K562 (cell line): ENCODE measurements at regions not wholly inside any gene's neighbourhood (a gene's known extent, or its start where the extent isn't known, plus 50 kb on each side); places are given as distances from the start of the nearest gene placed in this dataset.

Experiments used
- ATAC-seq: fragments of 200-7000 bp; cut with Tn5 transposase; 3 replicates; pipeline ENCODE4 v1.9.1; 2020; ENCODE audit warnings: moderate library complexity
- BruUV-seq: library from RNA; stranded (reverse); fragments of 400-500 nt; replicated peaks from 2 replicates; lab custom pipeline; 2021; lab: Mats Ljungman, UMichigan
- CTCF ChIA-PET: fragments of 300-600 bp; formaldehyde crosslinking; extraction: SDS; loops from one replicate; lab custom pipeline; 2021; ENCODE audit warnings: low intra/inter-chr PET ratio; lab: Yijun Ruan, JAX
- POLR2A ChIA-PET: fragments of 300-600, 350-650 bp; sonication (Branson Sonifier 250); formaldehyde crosslinking; extraction: SDS; loops from one replicate; lab custom pipeline; 2021; ENCODE audit warnings: antibody characterized with exemption, inconsistent platforms; lab: Yijun Ruan, JAX
- DNase-seq, 4 experiments: peaks; one replicate each; pipeline versions ENCODE4 v3.0.0 to v3.0.0-alpha.2; 2011 to 2018; ENCODE audit warnings: low spot score in 3 of 4, mixed read lengths in 3 of 4; ENCODE audit errors: extremely low read depth in 1 of 4
- FAIRE-seq: peaks from 2 replicates; lab custom pipeline; 2011; peaks lifted over from hg19 to GRCh38; lab: Jason Lieb, UNC
- H2AFZ ChIP-seq: 2 replicates; pipeline ENCODE4 v1.6.0; 2011; ENCODE audit warnings: low read depth, low read length, control low read depth, inconsistent platforms
- H3K27ac ChIP-seq: fragments of 200-600 bp; 3 replicates; pipeline ENCODE4 v1.8.0; 2011; ENCODE audit warnings: low read depth, mild to moderate bottlenecking, control low read depth, inconsistent platforms, low read length, moderate library complexity, mixed read lengths; ENCODE audit errors: extremely low read depth
- H3K27me3 ChIP-seq, 2 experiments: fragments of 300-600 bp in 1 of 2; 2 replicates in 1 of 2; 3 replicates in 1 of 2; pipeline versions ENCODE4 v1.6.0 to v1.8.0; 2011; ENCODE audit warnings: inconsistent platforms in 2 of 2, low read length in 2 of 2, mild to moderate bottlenecking in 1 of 2, mixed read lengths in 1 of 2, moderate library complexity in 1 of 2; ENCODE audit not compliant: control insufficient read depth in 2 of 2, insufficient read depth in 2 of 2
- H3K36me3 ChIP-seq: fragments of 300-600 bp; 3 replicates; pipeline ENCODE4 v1.8.0; 2011; ENCODE audit warnings: mild to moderate bottlenecking, low read length, inconsistent platforms; ENCODE audit not compliant: control insufficient read depth, insufficient read depth
- H3K4me1 ChIP-seq, 2 experiments: fragments of 200-600 bp in 1 of 2; replicated peaks in 1 of 2; 2 replicates in 1 of 2; 3 replicates in 1 of 2; pipeline versions ENCODE4 v1.5.1 to v1.8.0; 2011; ENCODE audit warnings: inconsistent platforms in 2 of 2, low read length in 2 of 2, mild to moderate bottlenecking in 1 of 2, mixed read lengths in 1 of 2, moderate library complexity in 1 of 2; ENCODE audit not compliant: control insufficient read depth in 2 of 2, insufficient read depth in 2 of 2
- H3K4me2 ChIP-seq: 2 replicates; pipeline ENCODE4 v1.6.1; 2011; ENCODE audit warnings: low read length, control low read depth, inconsistent platforms, mixed read lengths; ENCODE audit not compliant: insufficient read depth
- H3K4me3 ChIP-seq: fragments of 200-600 bp; sonication (generic), shearing (Covaris generic); 2 replicates; pipeline ENCODE4 v1.5.1; 2016; ENCODE audit warnings: control low read depth, inconsistent platforms
- H3K79me2 ChIP-seq: fragments of 200-600 bp; 3 replicates; pipeline ENCODE4 v1.8.0; 2011; ENCODE audit warnings: low read length, inconsistent platforms; ENCODE audit not compliant: control insufficient read depth, insufficient read depth
- H3K9ac ChIP-seq, 2 experiments: 2 replicates each; pipeline versions ENCODE4 v1.6.0 to v1.6.1; 2011; ENCODE audit warnings: low read depth in 2 of 2, low read length in 2 of 2, control low read depth in 1 of 2, inconsistent platforms in 1 of 2, mild to moderate bottlenecking in 1 of 2, mixed read lengths in 1 of 2; ENCODE audit not compliant: insufficient read depth in 1 of 2
- H3K9me1 ChIP-seq: one replicate; pipeline ENCODE4 v1.6.0; 2011; ENCODE audit warnings: inconsistent platforms, mild to moderate bottlenecking, low read length, moderate library complexity; ENCODE audit not compliant: control insufficient read depth, insufficient read depth
- H3K9me3 ChIP-seq: replicated peaks from 2 replicates; pipeline ENCODE4 v1.5.1; 2011; ENCODE audit warnings: low read depth, low read length, inconsistent platforms; ENCODE audit not compliant: control insufficient read depth, insufficient read depth
- H4K20me1 ChIP-seq: replicated peaks from 2 replicates; pipeline ENCODE4 v1.6.1; 2011; ENCODE audit warnings: low read length, inconsistent platforms, mixed read lengths; ENCODE audit not compliant: control insufficient read depth, insufficient read depth
- ARHGAP35 ChIP-seq: fragments of 450-650 bp; IDR thresholded peaks from 2 replicates; pipeline ENCODE4 v1.6.1; 2018; ENCODE audit not compliant: partially characterized antibody
- FOXJ2 ChIP-seq: fragments of 200-800 bp; sonication (Bioruptor generic); IDR thresholded peaks from 2 replicates; pipeline ENCODE4 v1.6.1; 2016; ENCODE audit warnings: missing genetic modification characterization, missing compliant biosample characterization
- MEF2D ChIP-seq: conservative IDR thresholded peaks from 2 replicates; pipeline ENCODE4 v1.6.1; 2016; ENCODE audit warnings: low read depth, missing genetic modification characterization, missing compliant biosample characterization
- NCOA4 ChIP-seq: fragments of 450-650 bp; IDR thresholded peaks from 2 replicates; pipeline ENCODE4 v1.6.1; 2018; ENCODE audit warnings: mild to moderate bottlenecking; ENCODE audit not compliant: partially characterized antibody
- NFE2L1 ChIP-seq: fragments of 450-650 bp; IDR thresholded peaks from 2 replicates; pipeline ENCODE4 v1.6.1; 2016; ENCODE audit warnings: missing genetic modification characterization, low read depth, mild to moderate bottlenecking, missing compliant biosample characterization, moderate library complexity, borderline replicate concordance
- SIRT6 ChIP-seq: IDR thresholded peaks from one replicate; pipeline ENCODE4 v1.6.1; 2012; ENCODE audit warnings: low read depth, mild to moderate bottlenecking, control low read depth, inconsistent platforms, low read length, moderate library complexity
- SMARCB1 ChIP-seq: IDR thresholded peaks from 2 replicates; pipeline ENCODE4 v1.6.1; 2011; ENCODE audit warnings: improper control_type of control experiment, low read depth; ENCODE audit not compliant: insufficient read length
- SPI1 ChIP-seq: IDR thresholded peaks from 2 replicates; pipeline ENCODE4 v1.6.1; 2011; ENCODE audit warnings: low read depth, low read length, control low read depth, borderline replicate concordance
- WGBS: fragments of 100-300 bp; shearing (Covaris generic); methylation state at CpG from one replicate; pipeline ENCODE4 v1.1.6; 2016; ENCODE audit warnings: low coverage, mixed read lengths; ENCODE audit not compliant: insufficient coverage; ENCODE audit errors: missing lambda C conversion rate; 5-methylcytosine and 5-hydroxymethylcytosine counted together
- in situ Hi-C: fragments of 300-500 bp; cut with MboI; formaldehyde crosslinking; loops from 4 replicates; pipeline ENCODE4 v1.15.0; 2018; ENCODE audit warnings: inconsistent platforms, mixed read lengths
- intact Hi-C: fragments of 100-400 bp; cut with micrococcal nuclease; formaldehyde crosslinking; loops from 2 replicates; pipeline ENCODE4 v1.14.2; 2022
- TF ChIP-seq, protein P1 (sequence below): sonication (generic); formaldehyde crosslinking; IDR thresholded peaks from 2 replicates; pipeline ENCODE4 v1.8.1; 2023; ENCODE audit warnings: missing genetic modification reagents, mild to moderate bottlenecking, borderline replicate concordance
- TF ChIP-seq, protein P2 (sequence below): sonication (generic); formaldehyde crosslinking; IDR thresholded peaks from 2 replicates; pipeline ENCODE4 v1.8.0; 2022; ENCODE audit warnings: mild to moderate bottlenecking, low read depth, missing genetic modification reagents
- TF ChIP-seq, protein P3 (sequence below): fragments of 250-450 bp; sonication (Bioruptor Pico); IDR thresholded peaks from 2 replicates; pipeline ENCODE4 v1.8.0; 2022; ENCODE audit warnings: moderate library complexity, mild to moderate bottlenecking, inconsistent platforms
- TF ChIP-seq, protein P4 (sequence below), 3 experiments: IDR thresholded peaks in 2 of 3; conservative IDR thresholded peaks in 1 of 3; 2 replicates each; pipeline ENCODE4 v1.5.1; 2011 to 2012; ENCODE audit warnings: low read length in 3 of 3, mild to moderate bottlenecking in 3 of 3, control low read depth in 2 of 3, improper control_type of control experiment in 1 of 3, inconsistent platforms in 1 of 3, low read depth in 1 of 3, mixed read lengths in 1 of 3, moderate library complexity in 1 of 3; ENCODE audit not compliant: insufficient read depth in 2 of 3

DNA sequence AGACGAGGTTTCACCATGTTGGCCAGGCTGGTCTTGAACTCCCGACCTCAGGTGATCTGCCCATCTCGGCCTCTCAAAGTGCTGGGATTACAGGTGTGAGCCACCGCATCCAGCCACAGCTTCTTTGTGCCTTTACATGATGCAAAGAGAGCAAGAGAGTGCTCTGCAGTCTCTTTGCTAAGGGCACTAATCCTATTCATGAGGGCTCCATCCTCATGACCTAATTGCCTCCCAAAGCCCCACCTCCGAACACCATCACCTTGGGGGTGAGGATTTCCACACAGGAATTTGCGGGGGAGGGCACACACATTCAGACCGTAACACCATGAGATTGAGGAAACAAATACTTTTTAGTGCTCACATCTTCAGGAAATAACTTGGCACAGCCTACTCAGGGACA lies 91.8 kb downstream of the PDCL3 start (continued):
- TF ChIP-seq, protein P1, sequence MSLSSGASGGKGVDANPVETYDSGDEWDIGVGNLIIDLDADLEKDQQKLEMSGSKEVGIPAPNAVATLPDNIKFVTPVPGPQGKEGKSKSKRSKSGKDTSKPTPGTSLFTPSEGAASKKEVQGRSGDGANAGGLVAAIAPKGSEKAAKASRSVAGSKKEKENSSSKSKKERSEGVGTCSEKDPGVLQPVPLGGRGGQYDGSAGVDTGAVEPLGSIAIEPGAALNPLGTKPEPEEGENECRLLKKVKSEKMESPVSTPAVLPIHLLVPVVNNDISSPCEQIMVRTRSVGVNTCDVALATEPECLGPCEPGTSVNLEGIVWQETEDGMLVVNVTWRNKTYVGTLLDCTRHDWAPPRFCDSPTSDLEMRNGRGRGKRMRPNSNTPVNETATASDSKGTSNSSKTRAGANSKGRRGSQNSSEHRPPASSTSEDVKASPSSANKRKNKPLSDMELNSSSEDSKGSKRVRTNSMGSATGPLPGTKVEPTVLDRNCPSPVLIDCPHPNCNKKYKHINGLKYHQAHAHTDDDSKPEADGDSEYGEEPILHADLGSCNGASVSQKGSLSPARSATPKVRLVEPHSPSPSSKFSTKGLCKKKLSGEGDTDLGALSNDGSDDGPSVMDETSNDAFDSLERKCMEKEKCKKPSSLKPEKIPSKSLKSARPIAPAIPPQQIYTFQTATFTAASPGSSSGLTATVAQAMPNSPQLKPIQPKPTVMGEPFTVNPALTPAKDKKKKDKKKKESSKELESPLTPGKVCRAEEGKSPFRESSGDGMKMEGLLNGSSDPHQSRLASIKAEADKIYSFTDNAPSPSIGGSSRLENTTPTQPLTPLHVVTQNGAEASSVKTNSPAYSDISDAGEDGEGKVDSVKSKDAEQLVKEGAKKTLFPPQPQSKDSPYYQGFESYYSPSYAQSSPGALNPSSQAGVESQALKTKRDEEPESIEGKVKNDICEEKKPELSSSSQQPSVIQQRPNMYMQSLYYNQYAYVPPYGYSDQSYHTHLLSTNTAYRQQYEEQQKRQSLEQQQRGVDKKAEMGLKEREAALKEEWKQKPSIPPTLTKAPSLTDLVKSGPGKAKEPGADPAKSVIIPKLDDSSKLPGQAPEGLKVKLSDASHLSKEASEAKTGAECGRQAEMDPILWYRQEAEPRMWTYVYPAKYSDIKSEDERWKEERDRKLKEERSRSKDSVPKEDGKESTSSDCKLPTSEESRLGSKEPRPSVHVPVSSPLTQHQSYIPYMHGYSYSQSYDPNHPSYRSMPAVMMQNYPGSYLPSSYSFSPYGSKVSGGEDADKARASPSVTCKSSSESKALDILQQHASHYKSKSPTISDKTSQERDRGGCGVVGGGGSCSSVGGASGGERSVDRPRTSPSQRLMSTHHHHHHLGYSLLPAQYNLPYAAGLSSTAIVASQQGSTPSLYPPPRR (CRISPR knock-in tag): no peak
- TF ChIP-seq SMARCB1: no peak
- TF ChIP-seq, protein P2, sequence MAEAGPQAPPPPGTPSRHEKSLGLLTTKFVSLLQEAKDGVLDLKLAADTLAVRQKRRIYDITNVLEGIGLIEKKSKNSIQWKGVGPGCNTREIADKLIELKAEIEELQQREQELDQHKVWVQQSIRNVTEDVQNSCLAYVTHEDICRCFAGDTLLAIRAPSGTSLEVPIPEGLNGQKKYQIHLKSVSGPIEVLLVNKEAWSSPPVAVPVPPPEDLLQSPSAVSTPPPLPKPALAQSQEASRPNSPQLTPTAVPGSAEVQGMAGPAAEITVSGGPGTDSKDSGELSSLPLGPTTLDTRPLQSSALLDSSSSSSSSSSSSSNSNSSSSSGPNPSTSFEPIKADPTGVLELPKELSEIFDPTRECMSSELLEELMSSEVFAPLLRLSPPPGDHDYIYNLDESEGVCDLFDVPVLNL (CRISPR knock-in tag): no peak

DNA sequence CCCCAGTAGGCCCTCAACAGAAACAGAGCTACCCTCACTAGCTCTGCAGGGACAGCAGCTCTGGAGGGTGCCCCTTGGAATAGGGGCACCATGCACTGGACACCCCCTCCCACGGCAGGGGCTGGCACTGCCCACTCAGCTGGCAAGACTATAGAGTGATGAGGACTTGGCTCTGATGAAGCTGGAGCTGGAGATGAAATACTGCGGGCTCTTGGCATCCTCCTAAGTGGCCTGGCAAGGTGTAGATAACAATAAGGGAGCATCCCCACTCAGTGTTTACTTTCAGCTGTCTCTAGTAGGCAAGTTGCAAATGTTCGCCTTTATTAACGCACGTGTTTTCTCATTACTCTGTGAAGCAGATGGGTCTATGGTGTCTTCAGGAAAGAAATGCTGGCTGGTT lies 92.7 kb downstream of the PDCL3 start:
- H3K4me3 ChIP-seq: no peak overlapping the region
- H3K27ac ChIP-seq: no peak overlapping the region
- H3K4me2 ChIP-seq: no peak overlapping the region
- intact Hi-C loops: no loop called here
- CTCF ChIA-PET: no interaction called here
- no peak for DNase-seq
- H4K20me1 ChIP-seq: no peaks in the 10 kb centered on the region
- no peak for FAIRE-seq
- POLR2A ChIA-PET: interaction anchor here (0.6 kb wide), 1 partner anchor 1320 kb away, joined by 4 read pairs; the partner anchor contains the start of gene TXNDC9
- no TSS peak for BruUV-seq
- H3K27me3 ChIP-seq: peaks cover 0 to 24% of the 10 kb centered on the region in 2 experiments; a peak in 2 of 5 replicates
- 0% methylated on average over 5 of the region's 5 CpGs for WGBS
- no peak overlapping the region for H3K9ac ChIP-seq
- H2AFZ ChIP-seq: no peak overlapping the region
- no peaks in the 10 kb centered on the region for H3K4me1 ChIP-seq
- in situ Hi-C loops: no loop called here
- H3K79me2 ChIP-seq: no peaks in the 10 kb centered on the region
- H3K9me3 ChIP-seq: no peaks in the 10 kb centered on the region
- ATAC-seq: no peak
- no peaks in the 10 kb centered on the region for H3K36me3 ChIP-seq
- H3K9me1 ChIP-seq: no peaks in the 10 kb centered on the region
- TF ChIP-seq FOXJ2: no peak
- no peak for TF ChIP-seq SIRT6
- TF ChIP-seq, protein P3, sequence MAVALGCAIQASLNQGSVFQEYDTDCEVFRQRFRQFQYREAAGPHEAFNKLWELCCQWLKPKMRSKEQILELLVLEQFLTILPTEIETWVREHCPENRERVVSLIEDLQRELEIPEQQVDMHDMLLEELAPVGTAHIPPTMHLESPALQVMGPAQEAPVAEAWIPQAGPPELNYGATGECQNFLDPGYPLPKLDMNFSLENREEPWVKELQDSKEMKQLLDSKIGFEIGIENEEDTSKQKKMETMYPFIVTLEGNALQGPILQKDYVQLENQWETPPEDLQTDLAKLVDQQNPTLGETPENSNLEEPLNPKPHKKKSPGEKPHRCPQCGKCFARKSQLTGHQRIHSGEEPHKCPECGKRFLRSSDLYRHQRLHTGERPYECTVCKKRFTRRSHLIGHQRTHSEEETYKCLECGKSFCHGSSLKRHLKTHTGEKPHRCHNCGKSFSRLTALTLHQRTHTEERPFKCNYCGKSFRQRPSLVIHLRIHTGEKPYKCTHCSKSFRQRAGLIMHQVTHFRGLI (CRISPR knock-in tag): no peak
- TF ChIP-seq, protein P4, sequence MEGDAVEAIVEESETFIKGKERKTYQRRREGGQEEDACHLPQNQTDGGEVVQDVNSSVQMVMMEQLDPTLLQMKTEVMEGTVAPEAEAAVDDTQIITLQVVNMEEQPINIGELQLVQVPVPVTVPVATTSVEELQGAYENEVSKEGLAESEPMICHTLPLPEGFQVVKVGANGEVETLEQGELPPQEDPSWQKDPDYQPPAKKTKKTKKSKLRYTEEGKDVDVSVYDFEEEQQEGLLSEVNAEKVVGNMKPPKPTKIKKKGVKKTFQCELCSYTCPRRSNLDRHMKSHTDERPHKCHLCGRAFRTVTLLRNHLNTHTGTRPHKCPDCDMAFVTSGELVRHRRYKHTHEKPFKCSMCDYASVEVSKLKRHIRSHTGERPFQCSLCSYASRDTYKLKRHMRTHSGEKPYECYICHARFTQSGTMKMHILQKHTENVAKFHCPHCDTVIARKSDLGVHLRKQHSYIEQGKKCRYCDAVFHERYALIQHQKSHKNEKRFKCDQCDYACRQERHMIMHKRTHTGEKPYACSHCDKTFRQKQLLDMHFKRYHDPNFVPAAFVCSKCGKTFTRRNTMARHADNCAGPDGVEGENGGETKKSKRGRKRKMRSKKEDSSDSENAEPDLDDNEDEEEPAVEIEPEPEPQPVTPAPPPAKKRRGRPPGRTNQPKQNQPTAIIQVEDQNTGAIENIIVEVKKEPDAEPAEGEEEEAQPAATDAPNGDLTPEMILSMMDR (IDR thresholded peaks at IDR 0.05 in 2 of 3, conservative IDR thresholded peaks at IDR 0.05 in 1 of 3; ENCODE audit: insufficient read depth in 2 of 3, low read depth in 1 of 3, low read length in 3 of 3): no peak
- TF ChIP-seq SPI1: no peak
- no peak for TF ChIP-seq ARHGAP35
- no peak for TF ChIP-seq NFE2L1 (tag)
- TF ChIP-seq NCOA4: no peak
- TF ChIP-seq MEF2D (tag): no peak
